ENCODE measurements at regions not wholly inside any gene's neighbourhood (a gene's known extent, or its start where the extent isn't known, plus 50 kb on each side); places are given as distances from the start of the nearest gene placed in this dataset.

DNA sequence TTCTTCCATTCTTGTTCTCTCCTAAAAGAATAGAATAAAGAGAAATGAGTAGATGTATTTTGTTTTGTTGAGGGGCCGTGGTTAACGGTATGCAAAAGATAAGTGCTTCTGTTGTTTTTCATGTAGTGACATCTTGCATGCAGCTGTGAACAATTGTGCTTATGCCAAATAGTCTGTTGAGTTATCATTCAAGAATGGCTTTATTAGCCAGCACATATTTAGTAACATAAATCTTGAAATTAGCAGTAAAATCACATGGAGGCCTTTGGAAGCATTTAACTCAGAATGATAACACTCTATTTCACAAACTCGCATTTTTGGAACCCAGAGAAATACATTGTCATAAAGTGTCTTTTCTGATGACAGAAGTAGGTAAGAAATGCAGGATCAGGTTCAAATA, 1772.0 kb upstream of the FLRT2 start:
- TF ChIP-seq POLR2A (IDR thresholded peaks at IDR 0.05), result no peak
- TF ChIP-seq, protein P1, sequence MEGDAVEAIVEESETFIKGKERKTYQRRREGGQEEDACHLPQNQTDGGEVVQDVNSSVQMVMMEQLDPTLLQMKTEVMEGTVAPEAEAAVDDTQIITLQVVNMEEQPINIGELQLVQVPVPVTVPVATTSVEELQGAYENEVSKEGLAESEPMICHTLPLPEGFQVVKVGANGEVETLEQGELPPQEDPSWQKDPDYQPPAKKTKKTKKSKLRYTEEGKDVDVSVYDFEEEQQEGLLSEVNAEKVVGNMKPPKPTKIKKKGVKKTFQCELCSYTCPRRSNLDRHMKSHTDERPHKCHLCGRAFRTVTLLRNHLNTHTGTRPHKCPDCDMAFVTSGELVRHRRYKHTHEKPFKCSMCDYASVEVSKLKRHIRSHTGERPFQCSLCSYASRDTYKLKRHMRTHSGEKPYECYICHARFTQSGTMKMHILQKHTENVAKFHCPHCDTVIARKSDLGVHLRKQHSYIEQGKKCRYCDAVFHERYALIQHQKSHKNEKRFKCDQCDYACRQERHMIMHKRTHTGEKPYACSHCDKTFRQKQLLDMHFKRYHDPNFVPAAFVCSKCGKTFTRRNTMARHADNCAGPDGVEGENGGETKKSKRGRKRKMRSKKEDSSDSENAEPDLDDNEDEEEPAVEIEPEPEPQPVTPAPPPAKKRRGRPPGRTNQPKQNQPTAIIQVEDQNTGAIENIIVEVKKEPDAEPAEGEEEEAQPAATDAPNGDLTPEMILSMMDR (IDR thresholded peaks at IDR 0.05), result no peak

All from ovary (tissue), 3 donors.